EL (cell line): ENCODE measurements at regions not wholly inside any gene's neighbourhood (a gene's known extent, or its start where the extent isn't known, plus 50 kb on each side); places are given as distances from the start of the nearest gene placed in this dataset.

Experiments used
- DNase-seq: peaks from one replicate; pipeline ENCODE4 v3.0.0-alpha.2; 2016

DNA sequence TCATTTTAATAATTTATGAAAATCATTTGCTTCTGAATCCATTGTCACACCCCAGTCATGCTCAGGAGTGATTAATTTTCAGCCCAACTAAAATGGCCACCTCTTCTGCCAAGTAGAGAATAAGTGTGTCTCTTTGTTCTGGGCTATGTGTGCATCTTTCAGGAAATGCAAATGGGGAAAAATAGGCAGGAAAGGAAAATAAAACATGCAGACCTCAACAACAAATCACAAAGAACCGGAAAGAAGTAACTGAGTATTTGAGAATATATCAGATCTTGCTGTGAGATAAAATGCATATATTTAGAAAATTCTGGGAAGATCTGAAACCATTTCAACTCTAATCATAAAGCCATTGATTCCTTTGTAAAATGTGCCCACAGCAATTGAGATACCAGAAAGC is 763.9 kb downstream of the GALC start:
- no peak for DNase-seq

- DNase-seq, result no peak
Observed at GRCh38 chr14:87217023-87217422, 776.0 kb downstream of the GALC start.

DNA sequence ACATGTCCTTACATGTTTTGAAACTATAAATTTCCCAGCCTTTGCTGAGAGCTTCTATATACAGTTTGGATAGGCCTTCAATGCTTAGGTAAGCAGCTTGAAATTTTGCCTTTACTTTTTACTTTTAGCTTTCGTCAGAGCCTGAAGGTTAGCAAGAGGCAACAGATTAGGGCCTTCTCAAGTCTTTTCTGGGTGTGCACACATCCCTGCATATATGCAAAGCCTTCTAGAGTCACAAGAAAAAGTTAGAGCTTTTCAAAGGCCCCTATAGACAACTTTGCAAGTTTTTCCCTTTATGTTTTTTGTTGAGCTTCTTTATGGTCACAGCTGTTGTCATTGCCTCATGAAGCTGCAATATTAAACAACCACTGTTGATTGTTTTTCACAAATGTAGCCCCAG is 778.4 kb downstream of the GALC start:
- DNase-seq, result no peak

- DNase-seq, result no peak
Observed at GRCh38 chr14:87207756-87208155, 785.2 kb downstream of the GALC start.

DNA sequence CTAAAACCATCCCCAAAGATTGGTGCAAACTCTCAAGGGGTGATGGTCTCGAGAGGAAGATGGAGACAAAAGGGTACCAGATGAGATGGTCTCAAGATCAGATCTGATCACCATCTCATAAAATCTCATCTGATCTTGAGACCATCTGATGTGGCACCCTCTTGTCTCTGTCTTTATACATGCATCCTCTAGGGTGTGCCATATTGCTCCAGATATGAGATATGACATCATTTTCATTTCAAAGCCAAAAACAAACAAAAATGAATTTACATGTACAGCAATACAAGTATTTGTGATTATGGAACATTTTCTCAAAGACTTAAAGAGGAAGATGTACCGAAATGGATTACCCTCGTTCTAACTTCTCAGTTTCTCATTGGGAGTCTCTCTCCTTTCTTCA is 787.2 kb downstream of the GALC start:
- DNase-seq, result no peak

- no peak for DNase-seq
Observed at GRCh38 chr14:87203346-87203745, 789.6 kb downstream of the GALC start.

GRCh38 chr14:87199381-87199780 is 793.6 kb downstream of the GALC start:
- no peak for DNase-seq

- no peak for DNase-seq
Observed at GRCh38 chr14:87196436-87196835, 796.5 kb downstream of the GALC start.

GRCh38 chr14:87187786-87188185 is 805.2 kb downstream of the GALC start:
- DNase-seq, result no peak

DNA sequence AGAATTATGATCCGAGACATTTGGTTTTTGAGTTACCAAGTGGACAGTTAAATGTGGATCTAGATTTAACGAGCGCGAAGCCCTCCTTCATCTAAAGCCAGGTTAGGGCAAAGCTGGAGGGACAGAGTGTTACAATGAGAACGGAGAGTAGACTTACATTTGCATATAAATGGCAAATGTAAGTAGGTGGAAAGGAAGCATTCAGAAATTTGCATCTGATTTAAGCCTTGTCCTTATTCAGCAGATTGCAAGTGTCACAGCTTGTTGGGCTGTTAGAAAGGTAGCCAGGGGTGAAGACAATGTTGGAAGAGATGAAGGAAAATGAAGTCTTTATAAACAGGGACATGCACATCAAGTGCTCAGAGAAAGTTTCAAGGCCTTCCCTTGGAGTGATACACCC is 806.2 kb downstream of the GALC start:
- DNase-seq, result no peak

GRCh38 chr14:87185961-87186560 is 806.9 kb downstream of the GALC start:
- DNase-seq, result no peak

DNA sequence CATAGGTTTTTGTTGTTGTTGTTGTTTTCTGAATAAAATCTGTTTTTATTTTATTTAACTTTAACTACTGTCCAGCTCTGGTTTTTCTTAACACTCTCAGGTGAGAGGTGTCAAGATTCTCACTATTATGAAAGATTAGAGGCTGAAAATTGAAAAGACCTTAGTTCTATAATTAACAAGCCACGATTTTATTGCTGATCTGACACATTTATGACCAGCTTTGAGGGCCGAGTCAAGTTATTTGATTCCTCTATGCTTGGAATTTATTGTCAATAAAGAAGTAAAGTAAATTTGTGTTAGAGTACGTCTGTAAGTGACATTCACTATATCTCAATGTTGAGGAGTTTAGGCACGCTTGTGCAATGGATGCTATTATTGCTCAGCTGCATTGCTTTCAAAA is 808.8 kb downstream of the GALC start:
- DNase-seq, result no peak

DNA sequence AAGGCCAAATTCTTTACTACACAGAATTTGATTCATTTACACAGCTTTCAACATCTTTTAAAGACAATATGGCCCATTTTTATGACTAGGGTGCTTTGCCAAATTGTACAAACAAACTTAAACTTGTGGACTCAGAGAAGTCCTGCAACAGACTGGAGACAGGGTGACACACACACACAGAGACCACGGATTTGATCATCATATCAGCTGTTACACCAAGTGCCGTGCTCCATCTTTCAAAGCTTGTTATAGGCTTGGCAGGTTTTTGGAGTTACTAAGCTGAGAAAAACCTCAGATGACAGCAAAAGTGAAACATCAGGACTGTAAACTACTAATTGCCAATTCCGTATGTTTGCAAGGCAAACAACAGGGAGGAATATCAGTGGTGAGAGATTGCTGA is 811.7 kb downstream of the GALC start:
- DNase-seq, result no peak

- no peak for DNase-seq
Observed at GRCh38 chr14:87179936-87180335, 813.0 kb downstream of the GALC start.

GRCh38 chr14:87178277-87178676 is 814.7 kb downstream of the GALC start:
- DNase-seq, result no peak

DNA sequence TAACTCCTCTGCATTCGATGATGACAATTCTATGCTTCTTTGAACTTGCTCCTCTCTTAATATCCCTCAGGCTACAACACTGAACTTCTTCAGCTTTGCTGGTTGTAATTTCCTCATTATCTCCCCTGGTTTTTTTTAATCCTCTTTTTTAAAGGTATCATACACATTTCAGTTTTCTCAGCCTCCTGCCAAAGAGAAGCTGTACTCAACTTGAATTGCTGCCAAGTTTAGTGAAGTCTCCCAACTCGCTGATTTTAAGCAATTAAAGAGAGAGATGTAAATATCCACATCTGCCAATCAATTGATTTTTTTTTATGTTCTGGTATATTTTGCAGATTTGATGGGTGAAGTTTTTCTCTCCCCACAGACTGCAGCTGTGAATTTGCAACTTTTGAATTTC is 817.8 kb downstream of the GALC start:
- no peak for DNase-seq

GRCh38 chr14:87171141-87171540 is 821.8 kb downstream of the GALC start:
- no peak for DNase-seq

DNA sequence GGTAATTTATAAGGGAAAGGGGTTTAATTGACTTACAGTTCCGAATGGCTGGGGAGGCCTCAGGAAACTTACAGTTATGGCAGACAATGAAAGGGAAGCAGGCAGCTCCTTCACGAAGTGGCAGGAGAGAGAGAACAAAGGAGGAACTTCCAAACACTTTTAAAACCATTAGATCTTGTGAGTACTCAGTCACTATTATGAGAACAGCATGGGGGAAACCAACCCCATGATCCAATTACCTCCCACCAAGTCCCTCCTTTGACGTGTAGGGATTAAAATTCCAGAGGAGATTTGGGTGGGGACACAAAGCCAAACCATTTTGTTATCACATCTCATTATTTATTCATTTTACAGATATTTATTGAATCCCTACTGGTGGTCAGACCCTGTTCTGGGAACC is 822.8 kb downstream of the GALC start:
- no peak for DNase-seq

- DNase-seq, result no peak
Observed at GRCh38 chr14:87169362-87169761, 823.6 kb downstream of the GALC start.

DNA sequence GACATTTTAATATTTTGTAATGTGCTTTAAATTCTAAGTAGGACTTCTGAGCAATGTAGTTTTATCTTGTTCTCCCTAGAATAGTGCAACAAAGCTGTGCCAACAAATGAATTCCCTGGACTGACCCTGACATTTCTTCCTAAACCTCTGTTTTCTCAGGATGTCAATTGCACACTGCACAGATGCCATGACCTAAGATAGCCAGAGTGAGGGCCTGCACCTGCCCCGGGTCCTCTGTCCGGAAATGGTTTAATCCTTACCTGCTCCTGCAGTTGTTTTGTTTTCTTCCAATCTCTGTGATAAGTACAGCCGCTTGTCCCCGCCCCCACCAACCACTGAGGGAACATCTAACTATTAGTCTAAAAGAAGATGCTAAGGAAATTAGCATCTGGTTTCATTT is 831.5 kb downstream of the GALC start:
- no peak for DNase-seq

GRCh38 chr14:87160989-87161388 is 832.0 kb downstream of the GALC start:
- DNase-seq, result no peak

GRCh38 chr14:87158283-87158682 is 834.7 kb downstream of the GALC start:
- DNase-seq, result no peak

- no peak for DNase-seq
Observed at GRCh38 chr14:87156878-87157277, 836.1 kb downstream of the GALC start.

DNA sequence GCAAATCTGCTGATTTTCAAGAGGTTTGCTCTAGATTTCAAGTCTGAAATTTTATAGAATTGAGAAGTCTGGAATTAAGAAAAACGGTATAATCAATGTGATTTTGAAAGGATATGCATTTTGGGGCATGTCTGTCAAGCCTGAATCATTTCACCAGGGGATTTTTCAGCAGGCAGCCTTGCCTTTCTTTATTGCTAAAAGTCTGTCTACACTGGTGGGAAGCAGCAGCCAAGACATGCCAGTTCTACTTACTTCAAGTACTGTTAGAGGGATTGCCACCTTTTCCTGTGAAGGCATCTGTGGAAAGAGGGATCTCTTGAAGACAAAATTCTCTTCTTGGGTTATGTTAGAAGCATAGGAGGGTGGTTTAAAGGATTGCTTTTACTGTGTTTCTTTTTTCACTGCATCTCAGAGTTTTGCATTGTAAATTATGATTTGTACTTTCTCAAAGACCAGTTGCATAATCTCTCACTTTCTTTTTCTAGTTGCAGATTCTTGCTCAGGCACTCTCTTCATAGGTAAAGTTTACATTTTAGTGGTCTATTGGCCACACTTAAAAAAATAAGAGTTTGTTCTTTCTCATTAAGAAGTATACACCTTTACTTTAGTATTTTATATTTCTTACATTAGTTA is 837.0 kb downstream of the GALC start:
- no peak for DNase-seq

GRCh38 chr14:87153901-87154300 is 839.1 kb downstream of the GALC start:
- no peak for DNase-seq
